PC-9 (cell line): ENCODE measurements at regions not wholly inside any gene's neighbourhood (a gene's known extent, or its start where the extent isn't known, plus 50 kb on each side); places are given as distances from the start of the nearest gene placed in this dataset.

ENCODE experiments used
- EZH2 ChIP-seq: fragments of 200-600 bp; sonication (generic); IDR thresholded peaks from 2 replicates; pipeline ENCODE4 v1.8.0; 2017; ENCODE audit warnings: antibody characterized with exemption, low read depth
- TF ChIP-seq, protein P1 (sequence below): fragments of 200-600 bp; sonication (generic); conservative IDR thresholded peaks from 2 replicates; pipeline ENCODE4 v1.6.1; 2017; ENCODE audit warnings: mixed run types, antibody characterized with exemption, mild to moderate bottlenecking, moderate library complexity

DNA sequence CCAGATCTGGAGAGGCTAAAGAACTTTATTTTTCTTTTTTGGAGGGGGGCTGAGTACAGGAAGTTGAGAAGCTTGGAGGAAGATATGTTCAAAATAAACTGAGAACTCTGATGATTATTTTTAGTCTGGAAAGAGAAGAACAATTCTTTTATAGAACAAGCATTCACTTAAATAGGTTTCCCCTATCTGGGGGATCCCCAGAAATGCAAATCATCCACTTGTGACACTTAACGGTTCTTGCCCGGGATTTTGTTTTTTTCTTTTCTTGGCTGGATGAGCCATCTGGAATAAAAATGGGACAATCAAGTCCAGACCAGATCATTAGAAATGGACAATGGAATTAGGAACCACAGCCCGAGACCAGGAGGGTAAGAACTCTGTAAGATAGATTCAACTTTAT lies 95.9 kb upstream of the EGR2 start:
- TF ChIP-seq, protein P1, sequence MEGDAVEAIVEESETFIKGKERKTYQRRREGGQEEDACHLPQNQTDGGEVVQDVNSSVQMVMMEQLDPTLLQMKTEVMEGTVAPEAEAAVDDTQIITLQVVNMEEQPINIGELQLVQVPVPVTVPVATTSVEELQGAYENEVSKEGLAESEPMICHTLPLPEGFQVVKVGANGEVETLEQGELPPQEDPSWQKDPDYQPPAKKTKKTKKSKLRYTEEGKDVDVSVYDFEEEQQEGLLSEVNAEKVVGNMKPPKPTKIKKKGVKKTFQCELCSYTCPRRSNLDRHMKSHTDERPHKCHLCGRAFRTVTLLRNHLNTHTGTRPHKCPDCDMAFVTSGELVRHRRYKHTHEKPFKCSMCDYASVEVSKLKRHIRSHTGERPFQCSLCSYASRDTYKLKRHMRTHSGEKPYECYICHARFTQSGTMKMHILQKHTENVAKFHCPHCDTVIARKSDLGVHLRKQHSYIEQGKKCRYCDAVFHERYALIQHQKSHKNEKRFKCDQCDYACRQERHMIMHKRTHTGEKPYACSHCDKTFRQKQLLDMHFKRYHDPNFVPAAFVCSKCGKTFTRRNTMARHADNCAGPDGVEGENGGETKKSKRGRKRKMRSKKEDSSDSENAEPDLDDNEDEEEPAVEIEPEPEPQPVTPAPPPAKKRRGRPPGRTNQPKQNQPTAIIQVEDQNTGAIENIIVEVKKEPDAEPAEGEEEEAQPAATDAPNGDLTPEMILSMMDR: no peak
- no peak for TF ChIP-seq EZH2
